Activated T-cell treated with anti-CD3 and anti-CD28 coated beads for 24 hours (primary cell): ENCODE measurements at regions not wholly inside any gene's neighbourhood (a gene's known extent, or its start where the extent isn't known, plus 50 kb on each side); places are given as distances from the start of the nearest gene placed in this dataset.

Source experiments
- DNase-seq: peaks from one replicate; pipeline ENCODE4 v3.0.0-alpha.2; 2020; ENCODE audit warnings: low read depth

DNA sequence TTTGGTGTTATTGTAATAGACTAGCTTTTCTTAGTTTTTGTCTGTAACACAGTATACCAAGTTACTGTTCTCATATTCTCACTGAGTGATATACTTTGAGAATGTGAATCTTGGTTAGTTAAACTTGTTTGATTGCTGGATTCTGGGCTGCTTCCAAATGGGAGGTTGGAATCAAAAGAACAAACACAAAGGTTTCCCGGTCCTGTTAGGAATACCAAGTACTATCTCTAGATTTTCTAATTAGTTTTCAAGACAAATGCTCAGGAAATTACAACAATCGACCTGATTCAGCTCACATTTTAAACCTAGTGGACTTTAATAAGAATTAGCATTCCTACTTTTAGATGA lies 244.3 kb downstream of the CSNK1G3 start:
- DNase-seq: no peak

- no peak for DNase-seq
Measured at GRCh38 chr5:123755653-123756317, 243.8 kb downstream of the CSNK1G3 start.

- DNase-seq: no peak
Measured at GRCh38 chr5:123754908-123755307, 242.9 kb downstream of the CSNK1G3 start.

- no peak for DNase-seq
Measured at GRCh38 chr5:123753937-123754891, 242.2 kb downstream of the CSNK1G3 start.

- no peak for DNase-seq
Measured at GRCh38 chr5:123753180-123753936, 241.4 kb downstream of the CSNK1G3 start.

GRCh38 chr5:123752552-123753179 lies 240.7 kb downstream of the CSNK1G3 start:
- no peak for DNase-seq

DNA sequence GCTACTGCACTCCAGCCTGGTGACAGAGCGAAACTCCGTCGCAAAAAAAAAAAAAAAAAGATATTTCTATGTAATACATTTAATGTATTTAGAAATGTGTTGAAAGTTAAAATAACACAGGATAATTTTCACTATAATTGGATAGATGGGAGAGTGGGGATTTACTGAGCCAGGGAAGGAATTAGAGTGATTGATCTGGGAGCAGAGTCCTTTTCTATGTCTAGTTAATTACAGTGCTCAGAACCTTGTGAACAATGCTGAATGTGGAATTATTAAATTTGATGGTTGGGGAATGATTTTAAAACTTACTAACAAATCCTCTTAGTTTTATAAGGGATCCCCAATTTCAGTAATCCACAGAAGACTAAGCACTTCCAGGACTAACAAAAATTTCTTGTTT lies 239.7 kb downstream of the CSNK1G3 start:
- DNase-seq: no peak

GRCh38 chr5:123748239-123748638 lies 236.3 kb downstream of the CSNK1G3 start:
- no peak for DNase-seq

DNA sequence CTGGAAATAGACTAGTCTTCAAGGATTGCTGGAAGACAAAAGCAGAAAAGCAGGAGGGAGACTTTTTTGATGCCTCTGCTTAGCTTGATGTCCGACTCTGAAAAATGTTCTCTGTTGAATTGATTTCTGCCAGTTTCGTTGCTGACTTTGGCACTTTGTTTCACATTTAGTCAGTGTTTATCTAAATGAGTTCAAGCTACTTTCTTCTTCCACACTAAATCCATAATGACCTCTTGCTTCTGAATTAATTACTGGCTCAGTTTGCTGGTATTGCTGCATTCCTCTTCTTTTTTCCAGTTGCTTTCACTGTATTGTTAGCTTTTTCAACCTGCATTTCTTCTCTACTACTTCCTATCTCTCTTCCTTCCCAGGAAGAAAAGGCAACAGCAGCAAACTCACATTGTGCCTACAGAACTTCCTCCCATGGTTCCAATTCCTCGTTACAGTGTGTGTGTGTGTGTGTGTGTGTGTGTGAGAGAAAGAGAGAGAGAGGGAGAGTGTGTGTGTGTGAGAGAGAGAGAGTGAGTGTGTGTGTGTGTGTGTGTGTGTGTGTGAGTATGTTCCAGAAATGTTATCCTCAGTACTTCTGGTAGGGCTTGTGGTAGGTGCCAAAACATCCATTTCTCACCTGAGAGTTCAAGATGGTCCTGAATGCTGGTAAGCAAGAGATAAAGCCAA lies 234.8 kb downstream of the CSNK1G3 start:
- DNase-seq: no peak

GRCh38 chr5:123743990-123744583 lies 232.1 kb downstream of the CSNK1G3 start:
- DNase-seq: no peak

- DNase-seq: no peak
Measured at GRCh38 chr5:123735384-123735783, 223.4 kb downstream of the CSNK1G3 start.

- DNase-seq: no peak
Measured at GRCh38 chr5:123732257-123732656, 220.3 kb downstream of the CSNK1G3 start.

- no peak for DNase-seq
Measured at GRCh38 chr5:123722451-123722850, 210.5 kb downstream of the CSNK1G3 start.

DNA sequence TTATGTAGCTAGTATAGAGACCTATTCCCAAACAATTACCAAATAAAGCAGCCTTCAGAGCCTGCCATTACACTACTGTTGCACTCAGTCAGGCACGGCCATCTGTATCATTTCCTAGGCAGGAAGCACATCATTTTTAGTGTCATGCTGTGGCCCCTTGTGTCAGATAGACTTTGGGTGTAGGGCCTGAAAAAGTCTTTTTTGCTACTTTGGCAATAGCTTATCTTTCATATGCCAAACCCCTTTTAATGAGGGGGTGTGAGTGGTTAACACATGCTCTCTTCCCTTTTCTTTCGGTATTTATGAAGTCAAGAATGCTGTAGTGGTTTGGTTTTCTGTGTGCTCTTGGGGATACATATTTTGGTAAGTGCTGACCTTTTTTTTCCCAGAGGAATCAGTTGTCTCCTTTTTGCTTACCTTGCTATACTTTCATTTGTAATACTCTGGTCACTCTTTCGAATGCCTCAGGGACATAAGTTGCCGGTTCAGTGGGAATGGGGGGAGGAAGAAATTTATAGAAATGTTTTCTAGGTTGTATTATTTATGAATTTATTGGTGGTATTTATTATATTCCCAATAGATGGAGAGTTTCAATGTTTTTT lies 209.8 kb downstream of the CSNK1G3 start:
- DNase-seq: no peak

- no peak for DNase-seq
Measured at GRCh38 chr5:123720955-123721354, 209.0 kb downstream of the CSNK1G3 start.

- no peak for DNase-seq
Measured at GRCh38 chr5:123720339-123720738, 208.4 kb downstream of the CSNK1G3 start.

DNA sequence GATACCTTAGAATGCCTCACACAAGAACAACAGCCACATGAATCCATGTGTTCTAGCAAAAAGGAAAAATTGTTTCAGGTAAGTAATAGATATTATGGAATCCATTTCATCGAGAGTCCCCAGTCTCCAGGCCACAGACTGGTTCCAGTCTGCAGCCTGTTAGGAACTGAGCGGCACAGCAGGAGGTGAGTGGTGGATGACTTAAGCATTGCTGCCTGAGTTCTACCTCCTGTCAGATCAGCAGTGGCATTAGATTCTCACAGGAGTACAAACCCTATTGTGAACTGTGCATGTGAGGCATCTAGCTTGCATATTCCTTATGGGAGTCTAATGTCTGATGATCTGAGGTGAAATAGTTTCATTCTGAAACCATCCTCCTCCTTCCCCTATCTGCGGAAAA lies 207.0 kb downstream of the CSNK1G3 start:
- no peak for DNase-seq

- no peak for DNase-seq
Measured at GRCh38 chr5:123718238-123718637, 206.3 kb downstream of the CSNK1G3 start.

GRCh38 chr5:123717139-123717538 lies 205.2 kb downstream of the CSNK1G3 start:
- DNase-seq: no peak

DNA sequence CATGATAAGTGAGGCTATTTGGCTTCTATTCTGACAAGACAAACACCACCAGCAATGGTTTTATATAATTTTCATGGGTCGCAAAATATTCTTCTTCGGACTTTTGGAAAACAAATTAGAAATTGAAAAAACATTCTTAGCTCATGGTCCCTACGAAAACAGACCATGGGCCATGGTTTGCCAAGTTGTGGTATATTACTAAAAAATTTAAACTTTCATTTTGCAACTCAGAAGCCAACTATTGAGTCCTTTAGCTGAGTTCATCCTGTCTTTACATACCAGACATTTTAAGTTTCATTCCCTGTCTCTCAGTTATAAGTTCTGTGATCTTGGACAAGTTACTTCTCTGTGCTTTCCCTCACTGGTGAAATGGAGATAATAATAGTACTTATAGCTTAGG lies 198.1 kb downstream of the CSNK1G3 start:
- DNase-seq: no peak

- no peak for DNase-seq
Measured at GRCh38 chr5:123709422-123709821, 197.4 kb downstream of the CSNK1G3 start.
